ENCODE measurements at regions not wholly inside any gene's neighbourhood (a gene's known extent, or its start where the extent isn't known, plus 50 kb on each side); places are given as distances from the start of the nearest gene placed in this dataset.
A peak's percentile ranks its signal among the peaks of the same experiment; 100 is the strongest.

GRCh38 chr4:73682508-73682907 is 57.9 kb upstream of the CXCL8 start:
- no peak for DNase-seq (ENCODE audit: low read depth)
- no peak for TF ChIP-seq CTCF (conservative IDR thresholded peaks at IDR 0.05; ENCODE audit: low read depth, low read length)
- H3K4me3 ChIP-seq (ENCODE audit: low read length): no peak overlapping the region

GRCh38 chr4:73683033-73683432 is 57.3 kb upstream of the CXCL8 start:
- DNase-seq (ENCODE audit: low read depth): no peak
- TF ChIP-seq CTCF (conservative IDR thresholded peaks at IDR 0.05; ENCODE audit: low read depth, low read length): no peak
- no peak overlapping the region for H3K4me3 ChIP-seq (ENCODE audit: low read length)

- H3K4me3 ChIP-seq (ENCODE audit: low read length): no peak overlapping the region
- no peak for TF ChIP-seq CTCF (conservative IDR thresholded peaks at IDR 0.05; ENCODE audit: low read depth, low read length)
- DNase-seq (ENCODE audit: low read depth): no peak
Observed at GRCh38 chr4:73683456-73683855, 56.9 kb upstream of the CXCL8 start.

- peak; percentile 50 for DNase-seq (ENCODE audit: low read depth)
- H3K4me3 ChIP-seq (ENCODE audit: low read length): no peak overlapping the region
- TF ChIP-seq CTCF (conservative IDR thresholded peaks at IDR 0.05; ENCODE audit: low read depth, low read length): no peak
Observed at GRCh38 chr4:73684097-73684496, 56.3 kb upstream of the CXCL8 start.

- TF ChIP-seq CTCF (conservative IDR thresholded peaks at IDR 0.05; ENCODE audit: low read depth, low read length): no peak
Observed at GRCh38 chr4:73685052-73685451, 55.3 kb upstream of the CXCL8 start.

GRCh38 chr4:73687421-73687820 is 52.9 kb upstream of the CXCL8 start:
- DNase-seq (ENCODE audit: low read depth): no peak
- TF ChIP-seq CTCF (conservative IDR thresholded peaks at IDR 0.05; ENCODE audit: low read depth, low read length): no peak
- no peak overlapping the region for H3K4me3 ChIP-seq (ENCODE audit: low read length)

More at GRCh38 chr4:73685052-73685451, 55.3 kb upstream of the CXCL8 start:
- H3K4me3 ChIP-seq (ENCODE audit: low read length): no peak overlapping the region
- DNase-seq (ENCODE audit: low read depth): no peak

GRCh38 chr4:73690051-73690738 is 50.2 kb upstream of the CXCL8 start:
- no peak for DNase-seq (ENCODE audit: low read depth)
- no peak for TF ChIP-seq CTCF (conservative IDR thresholded peaks at IDR 0.05; ENCODE audit: low read depth, low read length)
- no peak overlapping the region for H3K4me3 ChIP-seq (ENCODE audit: low read length)

Measured in retinal pigment epithelial cell (primary cell).